Retina (tissue), 1 donor: ENCODE measurements at regions not wholly inside any gene's neighbourhood (a gene's known extent, or its start where the extent isn't known, plus 50 kb on each side); places are given as distances from the start of the nearest gene placed in this dataset.
A peak's percentile ranks its signal among the peaks of the same experiment; 100 is the strongest.

Experiments
- DNase-seq: peaks from one replicate; pipeline ENCODE4 v3.0.0-alpha.2; 2016

DNA sequence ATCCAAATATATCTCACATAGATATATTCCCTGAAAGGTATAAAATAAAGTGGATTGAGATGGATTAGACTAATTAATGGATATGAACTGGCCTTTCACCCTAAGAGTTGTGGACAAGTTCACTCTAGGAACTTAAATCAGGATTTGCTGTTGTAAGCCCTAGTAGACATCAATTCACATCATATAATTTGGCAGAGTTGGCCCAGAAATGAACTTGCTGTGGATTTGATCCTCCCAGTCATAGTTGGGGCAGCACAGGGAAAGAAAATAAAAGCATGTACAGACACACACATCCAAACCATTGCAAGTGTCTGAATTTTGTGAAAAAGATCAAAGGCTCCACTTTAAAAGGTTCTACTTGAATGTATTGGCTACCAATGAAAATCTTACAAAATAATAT lies 734.7 kb upstream of the NR2F2 start:
- DNase-seq, result no peak

DNA sequence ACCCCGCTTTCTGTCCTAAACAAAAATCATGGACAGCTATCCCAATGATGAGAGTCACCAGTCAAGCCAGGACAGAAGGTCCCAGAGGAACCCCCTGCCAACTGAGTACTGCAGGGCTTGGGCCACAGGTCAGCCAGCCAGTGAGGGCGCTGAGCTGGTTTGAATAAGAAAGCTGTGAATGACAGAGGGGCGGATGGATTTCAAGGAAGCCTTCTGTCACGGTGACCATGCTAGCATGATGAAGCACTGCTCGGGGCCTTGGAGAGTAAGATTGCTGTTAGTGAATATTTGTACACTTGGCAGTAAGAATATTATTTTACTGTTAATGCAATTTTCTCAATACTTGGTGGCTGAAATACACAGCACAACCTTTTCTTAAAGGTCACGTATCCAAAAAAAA lies 734.0 kb upstream of the NR2F2 start:
- DNase-seq, result peak; percentile 19

GRCh38 chr15:95598251-95598855 lies 732.1 kb upstream of the NR2F2 start:
- peak; percentile 64 for DNase-seq

GRCh38 chr15:95600367-95600766 lies 730.1 kb upstream of the NR2F2 start:
- no peak for DNase-seq

DNA sequence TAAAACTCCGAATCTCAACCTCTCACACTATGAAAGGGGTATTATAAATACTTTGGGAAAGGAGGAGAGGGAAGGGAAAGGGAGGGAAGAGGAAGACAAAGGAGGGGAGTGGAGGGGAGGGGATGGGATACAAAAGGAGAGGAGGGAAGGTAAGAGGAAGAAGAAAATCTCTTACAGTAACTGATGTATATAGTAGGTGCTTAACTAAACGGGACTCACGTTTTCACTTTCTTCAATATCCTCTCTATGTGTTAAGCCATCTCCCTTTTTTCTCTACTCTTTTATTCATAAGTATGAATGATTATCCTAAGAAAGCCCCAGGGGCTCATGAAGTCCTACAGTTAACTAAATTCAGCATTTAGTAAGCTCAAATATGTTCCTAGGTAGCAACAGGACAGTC lies 729.6 kb upstream of the NR2F2 start:
- DNase-seq, result no peak

DNA sequence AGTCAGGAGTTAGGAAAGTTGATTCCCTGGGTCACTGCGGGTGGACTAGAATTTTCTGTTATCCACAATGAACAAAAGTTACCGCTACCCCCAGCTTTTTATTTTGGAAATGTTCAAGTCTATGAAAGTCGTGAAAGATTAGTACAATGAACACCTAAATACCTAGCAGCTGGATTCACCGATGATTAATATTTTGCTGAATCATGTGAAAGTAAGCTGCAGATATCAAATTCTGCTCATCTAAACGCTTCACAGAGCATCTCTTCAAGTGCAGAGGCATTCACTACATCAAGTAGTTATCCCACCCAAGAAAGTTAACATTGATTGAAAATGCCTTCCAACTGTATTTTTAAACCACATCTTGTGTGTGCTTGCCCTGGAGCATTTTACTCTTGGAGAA lies 729.0 kb upstream of the NR2F2 start:
- DNase-seq, result no peak

- DNase-seq, result no peak
Measured at GRCh38 chr15:95603802-95604201, 726.7 kb upstream of the NR2F2 start.

- no peak for DNase-seq
Measured at GRCh38 chr15:95604634-95605036, 725.9 kb upstream of the NR2F2 start.

GRCh38 chr15:95605098-95605497 lies 725.4 kb upstream of the NR2F2 start:
- no peak for DNase-seq

DNA sequence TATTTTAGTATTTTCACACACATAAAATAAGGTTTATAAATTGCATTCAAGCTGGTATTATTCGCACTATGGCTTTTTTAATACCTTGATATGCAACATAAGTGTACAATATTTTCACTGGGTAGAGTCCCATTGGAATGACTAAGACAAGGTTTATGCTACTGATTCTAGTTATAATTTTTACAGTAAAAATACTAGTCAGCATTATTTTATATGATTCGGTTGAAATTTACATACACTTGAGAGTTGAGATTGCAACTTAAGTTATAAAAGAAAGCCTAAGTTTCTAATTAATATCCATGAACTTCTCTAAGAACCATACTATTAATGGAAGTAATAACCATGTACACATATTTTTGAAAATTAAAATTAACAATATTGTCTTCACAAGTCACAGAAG lies 723.9 kb upstream of the NR2F2 start:
- DNase-seq, result no peak

GRCh38 chr15:95608371-95608770 lies 722.1 kb upstream of the NR2F2 start:
- no peak for DNase-seq

DNA sequence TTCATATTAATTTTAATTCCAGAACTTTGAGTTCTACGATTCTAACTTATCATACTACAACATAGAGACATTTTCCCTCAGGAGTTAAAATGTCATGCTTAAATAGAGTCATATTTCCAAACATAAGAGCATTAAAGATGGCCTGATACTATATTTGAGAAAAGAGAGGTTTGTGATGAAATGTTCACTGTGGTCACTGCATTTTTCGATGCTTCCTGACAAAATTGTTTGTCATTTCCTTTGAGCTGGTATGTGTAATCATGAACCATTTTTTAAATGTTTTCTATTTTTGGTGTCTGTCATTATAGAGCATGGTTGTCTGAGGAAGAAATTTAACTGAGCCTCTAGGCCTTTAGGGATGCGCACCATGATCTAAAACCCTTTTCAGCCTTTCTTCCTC lies 721.4 kb upstream of the NR2F2 start:
- no peak for DNase-seq

DNA sequence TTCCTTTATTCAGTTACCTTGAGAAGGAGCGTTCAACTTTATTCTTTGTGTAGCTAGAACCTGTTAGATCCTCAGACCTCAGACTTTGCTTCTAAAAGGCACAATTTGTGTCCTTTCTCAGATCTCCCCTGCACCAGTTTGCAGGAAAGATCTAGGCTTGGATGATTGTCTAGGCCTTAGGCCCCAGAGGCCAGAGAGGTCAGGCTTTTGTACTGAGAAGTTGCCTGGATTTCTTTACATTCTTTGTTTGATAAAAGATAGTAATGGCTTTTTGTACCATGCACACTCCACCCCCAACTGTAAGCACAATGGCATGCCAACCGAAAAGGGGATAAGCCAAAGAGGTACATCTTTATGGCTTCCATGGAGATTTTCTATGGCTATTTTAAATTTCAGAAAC lies 719.6 kb upstream of the NR2F2 start:
- DNase-seq, result no peak

DNA sequence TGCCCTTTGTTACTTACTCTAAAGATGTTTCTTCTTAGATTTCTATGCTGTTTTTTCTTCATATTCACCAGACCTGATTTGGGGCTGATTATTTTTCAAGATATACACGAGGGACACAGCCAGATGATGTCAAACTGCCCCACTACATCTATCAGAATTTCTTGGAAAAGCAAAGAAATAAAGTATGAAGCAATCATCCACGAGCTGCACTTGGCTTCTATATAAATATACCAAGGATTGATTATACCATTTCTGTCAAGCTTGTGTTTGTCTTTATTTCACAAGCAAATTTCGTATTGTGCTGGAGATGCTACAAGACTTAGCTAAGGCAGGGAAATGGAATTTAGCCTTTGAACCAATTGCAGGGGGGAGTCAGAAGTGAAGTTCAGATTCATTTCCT lies 715.1 kb upstream of the NR2F2 start:
- no peak for DNase-seq

DNA sequence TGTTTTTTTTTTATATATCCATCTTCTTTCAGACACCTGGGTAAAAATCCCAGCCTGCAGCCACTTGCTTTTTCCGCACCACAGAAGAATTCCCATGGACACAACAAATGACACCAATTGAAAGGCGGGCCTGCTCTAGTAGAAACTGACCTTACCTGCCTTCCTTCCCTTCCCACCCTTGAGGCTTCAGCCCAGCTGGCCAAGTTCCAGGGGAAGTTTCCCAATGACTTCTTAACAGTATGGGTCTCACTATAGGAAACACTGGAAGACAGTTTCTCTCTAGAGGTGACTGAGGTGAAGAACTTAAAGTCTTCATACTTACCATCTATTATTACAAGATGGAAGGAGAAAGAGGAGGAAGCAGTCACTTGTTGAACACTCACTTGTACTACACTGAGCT lies 714.2 kb upstream of the NR2F2 start:
- no peak for DNase-seq

DNA sequence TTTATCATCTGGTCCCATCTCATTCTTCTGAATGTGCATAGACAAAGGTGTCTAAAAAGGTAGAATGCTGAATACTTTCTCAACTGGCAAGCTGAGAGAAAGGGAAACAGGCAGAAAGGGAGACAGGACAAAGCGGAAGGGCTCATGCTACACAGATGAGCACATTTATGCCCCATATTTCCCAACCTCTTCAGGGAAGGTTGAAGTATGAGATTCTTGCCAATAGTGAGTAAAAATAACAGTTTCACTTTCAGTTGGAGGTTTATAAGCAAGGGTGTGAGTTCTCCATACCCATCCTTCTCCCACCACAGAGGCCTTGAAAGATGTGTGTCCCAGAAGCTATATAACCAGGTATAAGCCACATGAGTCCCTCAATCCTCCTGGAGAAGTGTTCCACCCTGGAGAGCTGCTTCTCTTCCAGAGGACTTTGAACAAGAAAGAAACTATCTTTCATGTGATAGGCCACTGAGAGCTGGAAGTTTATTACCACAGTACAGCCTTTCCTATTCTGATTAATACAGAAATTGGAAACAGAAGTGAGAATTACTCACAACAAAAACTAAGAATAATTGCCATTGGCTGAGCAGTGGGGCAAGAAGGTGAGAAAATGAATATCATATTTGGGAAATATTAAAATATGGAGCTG lies 709.4 kb upstream of the NR2F2 start:
- no peak for DNase-seq

GRCh38 chr15:95622843-95623242 lies 707.7 kb upstream of the NR2F2 start:
- no peak for DNase-seq

GRCh38 chr15:95624100-95624499 lies 706.4 kb upstream of the NR2F2 start:
- DNase-seq, result no peak

GRCh38 chr15:95624616-95625361 lies 705.7 kb upstream of the NR2F2 start:
- DNase-seq, result peak; percentile 12

DNA sequence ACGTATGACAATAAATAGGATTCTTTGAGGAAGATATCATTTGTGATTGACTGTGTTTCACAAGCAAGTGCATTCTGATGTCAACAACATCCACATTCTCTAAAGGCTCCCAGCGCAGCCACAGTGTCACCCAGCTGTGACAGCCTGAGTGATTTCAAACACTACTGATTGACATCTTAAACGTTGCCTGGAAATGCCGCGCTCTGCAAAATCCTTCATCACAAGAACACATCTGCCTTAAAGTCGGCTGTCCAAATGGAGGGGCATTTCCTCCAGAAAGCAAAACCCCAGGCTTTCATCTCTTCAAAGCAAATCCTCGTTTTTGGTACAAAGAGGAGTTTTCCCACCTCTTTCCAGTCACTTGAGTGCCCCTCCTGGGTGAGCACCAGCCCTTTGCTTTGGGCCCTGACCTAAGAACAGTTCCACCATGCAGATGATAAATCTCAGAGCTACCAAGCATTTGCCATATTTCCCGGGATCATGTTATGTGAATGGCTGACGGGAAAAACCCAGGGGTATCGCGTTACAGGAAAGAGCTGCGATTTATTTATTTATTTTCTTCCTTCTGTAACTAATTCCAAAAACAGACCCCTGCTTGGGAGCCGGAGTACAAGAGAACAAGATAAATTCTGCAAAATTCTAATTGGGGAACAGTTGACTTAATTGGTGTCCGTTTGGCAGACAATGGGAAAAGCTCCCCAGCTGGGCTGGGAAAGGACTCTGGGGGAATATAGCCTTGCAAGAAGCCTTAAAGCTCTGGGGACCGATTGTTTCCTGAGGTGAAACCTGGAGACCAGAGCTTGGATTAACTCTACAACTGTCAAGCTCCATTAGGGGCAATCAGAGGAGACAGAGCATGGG lies 703.8 kb upstream of the NR2F2 start:
- peak; percentile 88 for DNase-seq

GRCh38 chr15:95629503-95630168 lies 700.9 kb upstream of the NR2F2 start:
- no peak for DNase-seq

GRCh38 chr15:95630683-95631082 lies 699.8 kb upstream of the NR2F2 start:
- DNase-seq, result no peak

DNA sequence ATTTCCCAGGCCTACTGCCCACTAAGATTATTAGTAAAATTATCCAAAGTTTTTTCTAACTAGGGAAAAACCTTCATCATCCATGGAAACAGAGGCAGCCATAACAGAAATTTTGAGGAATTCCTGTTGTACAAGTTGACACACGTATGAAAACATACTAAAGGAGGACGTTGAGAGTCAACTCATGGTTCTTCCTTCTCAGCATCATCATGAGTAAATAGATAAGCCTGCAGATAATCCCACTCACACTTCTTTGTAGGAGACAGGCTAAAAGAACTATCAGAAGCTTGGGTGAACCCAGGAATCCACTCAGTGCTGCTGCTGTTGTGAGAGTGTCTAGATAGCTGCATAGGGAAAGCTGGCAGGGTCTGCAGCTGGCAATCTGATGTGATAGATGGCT lies 694.8 kb upstream of the NR2F2 start:
- no peak for DNase-seq
